ENCODE measurements at regions not wholly inside any gene's neighbourhood (a gene's known extent, or its start where the extent isn't known, plus 50 kb on each side); places are given as distances from the start of the nearest gene placed in this dataset.

- no peak for DNase-seq (ENCODE audit: low read depth in 2 of 2)
Measured at GRCh38 chr14:22415605-22415959, 173.4 kb downstream of the DAD1 start.

GRCh38 chr14:22414876-22415604 is 174.0 kb downstream of the DAD1 start:
- no peak for DNase-seq (ENCODE audit: low read depth in 2 of 2)

- no peak for DNase-seq (ENCODE audit: low read depth in 2 of 2)
Measured at GRCh38 chr14:22412926-22413411, 176.1 kb downstream of the DAD1 start.

GRCh38 chr14:22411398-22412055 is 177.5 kb downstream of the DAD1 start:
- no peak for DNase-seq (ENCODE audit: low read depth in 2 of 2)

GRCh38 chr14:22410497-22410896 is 178.5 kb downstream of the DAD1 start:
- DNase-seq (ENCODE audit: low read depth in 2 of 2) = no peak

- DNase-seq (ENCODE audit: low read depth in 2 of 2) = no peak
Measured at GRCh38 chr14:22409006-22409405, 180.0 kb downstream of the DAD1 start.

- DNase-seq (ENCODE audit: low read depth in 2 of 2) = no peak
Measured at GRCh38 chr14:22408547-22408946, 180.5 kb downstream of the DAD1 start.

GRCh38 chr14:22407033-22407432 is 182.0 kb downstream of the DAD1 start:
- DNase-seq (ENCODE audit: low read depth in 2 of 2) = no peak

GRCh38 chr14:22405201-22405600 is 183.8 kb downstream of the DAD1 start:
- DNase-seq (ENCODE audit: low read depth in 2 of 2) = no peak

- no peak for DNase-seq (ENCODE audit: low read depth in 2 of 2)
Measured at GRCh38 chr14:22403296-22403695, 185.7 kb downstream of the DAD1 start.

GRCh38 chr14:22400655-22401259 is 188.3 kb downstream of the DAD1 start:
- DNase-seq (ENCODE audit: low read depth in 2 of 2) = no peak

- DNase-seq (ENCODE audit: low read depth in 2 of 2) = no peak
Measured at GRCh38 chr14:22399776-22400175, 189.2 kb downstream of the DAD1 start.

GRCh38 chr14:22397221-22397737 is 191.7 kb downstream of the DAD1 start:
- no peak for DNase-seq (ENCODE audit: low read depth in 2 of 2)

GRCh38 chr14:22395803-22396202 is 193.2 kb downstream of the DAD1 start:
- no peak for DNase-seq (ENCODE audit: low read depth in 2 of 2)

- DNase-seq (ENCODE audit: low read depth in 2 of 2) = no peak
Measured at GRCh38 chr14:22394616-22395015, 194.4 kb downstream of the DAD1 start.

GRCh38 chr14:22393796-22394195 is 195.2 kb downstream of the DAD1 start:
- DNase-seq (ENCODE audit: low read depth in 2 of 2) = no peak

- no peak for DNase-seq (ENCODE audit: low read depth in 2 of 2)
Measured at GRCh38 chr14:22391908-22392565, 197.0 kb downstream of the DAD1 start.

GRCh38 chr14:22390824-22391461 is 198.1 kb downstream of the DAD1 start:
- DNase-seq (ENCODE audit: low read depth in 2 of 2) = no peak

- no peak for DNase-seq (ENCODE audit: low read depth in 2 of 2)
Measured at GRCh38 chr14:22390195-22390594, 198.8 kb downstream of the DAD1 start.

GRCh38 chr14:22388669-22389595 is 200.1 kb downstream of the DAD1 start:
- no peak for DNase-seq (ENCODE audit: low read depth in 2 of 2)

- no peak for DNase-seq (ENCODE audit: low read depth in 2 of 2)
Measured at GRCh38 chr14:22387776-22388241, 201.2 kb downstream of the DAD1 start.

All from stimulated activated CD8-positive, alpha-beta memory T cell treated with anti-CD3 and anti-CD28 coated beads, Interleukin-2, amount 100 ng/mL, for 48 hours (primary cell).